Calu3 (cell line): ENCODE measurements at regions not wholly inside any gene's neighbourhood (a gene's known extent, or its start where the extent isn't known, plus 50 kb on each side); places are given as distances from the start of the nearest gene placed in this dataset.

Experiments
- BruUV-seq: library from RNA; stranded (reverse); fragments of 400-500 nt; replicated peaks from 2 replicates; lab custom pipeline; 2021; lab: Mats Ljungman, UMichigan
- CTCF ChIA-PET: fragments of 300-600 bp; sonication (Branson Sonifier 250); formaldehyde crosslinking; loops from one replicate; lab custom pipeline; 2022; ENCODE audit warnings: antibody characterized with exemption; lab: Charles Lee
- DNase-seq: peaks from one replicate; pipeline ENCODE4 v3.0.0; 2022
- H3K27ac Mint-ChIP-seq: one replicate; pipeline ENCODE4 v1.8.0; 2022; ENCODE audit warnings: mixed read lengths; ENCODE audit not compliant: unreplicated experiment
- H3K27me3 Mint-ChIP-seq: one replicate; pipeline ENCODE4 v1.8.0; 2022; ENCODE audit warnings: mixed read lengths; ENCODE audit not compliant: unreplicated experiment
- H3K36me3 Mint-ChIP-seq: one replicate; pipeline ENCODE4 v1.8.0; 2022; ENCODE audit warnings: mild to moderate bottlenecking, moderate library complexity, mixed read lengths; ENCODE audit not compliant: insufficient read depth, unreplicated experiment
- H3K4me1 Mint-ChIP-seq: one replicate; pipeline ENCODE4 v1.8.0; 2022; ENCODE audit warnings: mild to moderate bottlenecking, low read depth, mixed read lengths; ENCODE audit not compliant: unreplicated experiment
- H3K4me3 Mint-ChIP-seq: one replicate; pipeline ENCODE4 v1.8.0; 2022; ENCODE audit warnings: mild to moderate bottlenecking, low read depth, moderate library complexity, mixed read lengths; ENCODE audit not compliant: unreplicated experiment
- H3K9me3 Mint-ChIP-seq: one replicate; pipeline ENCODE4 v1.8.0; 2022; ENCODE audit warnings: low read depth, mixed read lengths; ENCODE audit not compliant: unreplicated experiment
- CTCF ChIP-seq: fragments of 200-600 bp; IDR thresholded peaks from one replicate; pipeline ENCODE4 v1.8.0; 2022; ENCODE audit warnings: antibody characterized with exemption; ENCODE audit not compliant: unreplicated experiment
- intact Hi-C: fragments of 100-400 bp; cut with micrococcal nuclease; formaldehyde crosslinking; loops from one replicate; pipeline ENCODE4 v1.10.0; 2022; ENCODE audit not compliant: unreplicated experiment

DNA sequence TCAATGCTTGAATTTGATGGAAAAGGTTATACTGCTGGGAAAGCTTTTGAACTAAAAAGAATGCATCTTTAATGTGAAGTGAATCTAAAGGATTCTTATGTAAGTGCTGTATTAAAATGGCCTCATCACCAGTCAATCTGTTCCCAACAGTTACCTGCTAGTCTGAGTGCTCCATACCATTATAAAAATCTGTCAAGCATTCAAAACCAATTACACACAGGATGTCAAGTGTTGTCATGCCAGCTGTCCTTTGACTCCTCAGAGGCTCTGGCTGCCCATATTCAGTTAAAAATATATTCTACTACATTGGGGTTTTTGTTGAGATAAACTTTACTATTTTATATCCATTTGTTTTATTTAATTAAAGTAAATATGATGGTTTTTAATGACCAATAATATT, 1587.7 kb downstream of the AMY1C start:
- Mint-ChIP-seq H3K36me3 (no peaks in the 10 kb centered on the region), H3K27me3 (no peaks in the 10 kb centered on the region), H3K9me3 (peaks cover 9% of the 10 kb centered on the region), H3K4me3 (no peak overlapping the region), H3K4me1 (no peaks in the 10 kb centered on the region), H3K27ac (no peak overlapping the region)
- CTCF ChIA-PET, result no interaction called here
- no peak for DNase-seq
- intact Hi-C loops, result no loop called here
- no peak for TF ChIP-seq CTCF
- BruUV-seq, result no TSS peak

- no peak for TF ChIP-seq CTCF
- H3K4me3 Mint-ChIP-seq, result no peak overlapping the region
- intact Hi-C loops, result no loop called here
- H3K9me3 Mint-ChIP-seq, result peaks cover 9% of the 10 kb centered on the region
- no peaks in the 10 kb centered on the region for H3K36me3 Mint-ChIP-seq
- CTCF ChIA-PET, result no interaction called here
- no peaks in the 10 kb centered on the region for H3K4me1 Mint-ChIP-seq
- BruUV-seq, result no TSS peak
- no peaks in the 10 kb centered on the region for H3K27me3 Mint-ChIP-seq
- no peak overlapping the region for H3K27ac Mint-ChIP-seq
- DNase-seq, result no peak
Observed at GRCh38 chr1:105343317-105343716, 1593.6 kb downstream of the AMY1C start.

GRCh38 chr1:105359457-105359856, 1609.8 kb downstream of the AMY1C start:
- no peak overlapping the region for H3K27ac Mint-ChIP-seq
- BruUV-seq, result no TSS peak
- CTCF ChIA-PET, result no interaction called here
- TF ChIP-seq CTCF, result no peak
- intact Hi-C loops, result no loop called here
- H3K4me3 Mint-ChIP-seq, result no peak overlapping the region
- DNase-seq, result no peak
- H3K27me3 Mint-ChIP-seq, result no peaks in the 10 kb centered on the region
- H3K9me3 Mint-ChIP-seq, result peaks cover 3% of the 10 kb centered on the region
- H3K36me3 Mint-ChIP-seq, result no peaks in the 10 kb centered on the region
- no peaks in the 10 kb centered on the region for H3K4me1 Mint-ChIP-seq

- Mint-ChIP-seq H3K9me3 (peaks cover 4% of the 10 kb centered on the region), H3K27me3 (no peaks in the 10 kb centered on the region), H3K36me3 (no peaks in the 10 kb centered on the region), H3K4me1 (no peaks in the 10 kb centered on the region), H3K4me3 (no peak overlapping the region), H3K27ac (no peak overlapping the region)
- no peak for DNase-seq
- CTCF ChIA-PET, result no interaction called here
- BruUV-seq, result no TSS peak
- TF ChIP-seq CTCF, result no peak
- intact Hi-C loops, result no loop called here
Observed at GRCh38 chr1:105362438-105362837, 1612.7 kb downstream of the AMY1C start.

DNA sequence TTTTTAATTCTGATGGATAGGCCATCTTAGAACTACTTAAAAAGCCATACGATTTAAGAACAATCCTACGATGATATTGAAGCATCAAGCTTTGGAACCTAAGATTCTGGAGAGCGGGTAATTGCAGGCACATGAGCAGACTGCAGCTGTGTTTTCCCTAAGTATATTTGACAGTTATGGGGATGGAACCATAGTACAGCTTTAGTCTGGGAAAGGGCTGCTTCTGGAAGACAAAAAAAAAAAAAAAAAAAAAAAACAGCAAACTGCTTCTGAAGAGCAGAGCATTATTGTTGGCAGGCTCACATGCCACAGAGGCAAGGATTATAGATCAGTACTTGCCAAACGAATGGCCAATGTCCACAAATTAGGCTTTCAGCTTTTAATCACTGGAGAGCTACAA, 1618.7 kb downstream of the AMY1C start:
- H3K36me3 Mint-ChIP-seq, result no peaks in the 10 kb centered on the region
- no TSS peak for BruUV-seq
- intact Hi-C loops, result no loop called here
- H3K27me3 Mint-ChIP-seq, result no peaks in the 10 kb centered on the region
- H3K27ac Mint-ChIP-seq, result no peak overlapping the region
- no peak for DNase-seq
- H3K4me3 Mint-ChIP-seq, result no peak overlapping the region
- CTCF ChIA-PET, result no interaction called here
- no peaks in the 10 kb centered on the region for H3K4me1 Mint-ChIP-seq
- peaks cover 11% of the 10 kb centered on the region for H3K9me3 Mint-ChIP-seq
- TF ChIP-seq CTCF, result no peak
